Suprapubic skin (tissue), 4 donors: ENCODE measurements at regions not wholly inside any gene's neighbourhood (a gene's known extent, or its start where the extent isn't known, plus 50 kb on each side); places are given as distances from the start of the nearest gene placed in this dataset.

Source experiments
- DNase-seq, 2 donors: peaks; one replicate each; pipeline ENCODE4 v3.0.0-alpha.2; 2019; ENCODE audit warnings: low spot score in 2 of 2
- H3K27ac ChIP-seq: fragments of 200-600 bp; sonication (generic); one replicate; pipeline ENCODE4 v1.5.1; 2019
- H3K27me3 ChIP-seq: fragments of 200-600 bp; sonication (generic); one replicate; pipeline ENCODE4 v1.5.1; 2019
- H3K36me3 ChIP-seq: fragments of 200-600 bp; sonication (generic); one replicate; pipeline ENCODE4 v1.5.1; 2019
- H3K4me1 ChIP-seq: fragments of 200-600 bp; sonication (generic); one replicate; pipeline ENCODE4 v1.5.1; 2019
- H3K4me3 ChIP-seq: fragments of 200-600 bp; sonication (generic); one replicate; pipeline ENCODE4 v1.5.1; 2019; ENCODE audit warnings: mild to moderate bottlenecking
- H3K9me3 ChIP-seq: fragments of 200-600 bp; sonication (generic); one replicate; pipeline ENCODE4 v1.5.1; 2019
- EP300 ChIP-seq: sonication (generic); formaldehyde crosslinking; IDR thresholded peaks from one replicate; pipeline ENCODE4 v1.6.1; 2017; ENCODE audit warnings: antibody characterized with exemption
- POLR2A ChIP-seq, 2 donors: fragments of 450-650 bp; IDR thresholded peaks; one replicate each; pipeline ENCODE4 v1.6.1; 2017; ENCODE audit warnings: antibody characterized with exemption in 2 of 2, mild to moderate bottlenecking in 2 of 2, moderate library complexity in 2 of 2
- POLR2AphosphoS5 ChIP-seq, 3 donors: sonication (generic); formaldehyde crosslinking; IDR thresholded peaks; one replicate each; pipeline ENCODE4 v1.6.1; 2017; ENCODE audit warnings: antibody characterized with exemption in 3 of 3
- WGBS: methylation state at CpG from one replicate; pipeline ENCODE4 v1.1.5; 2018; 5-methylcytosine and 5-hydroxymethylcytosine counted together
- TF ChIP-seq, protein P1 (sequence below), 2 donors: fragments of 200-600 bp in 1 of 2; fragments of 450-650 bp in 1 of 2; sonication (generic) in 1 of 2; IDR thresholded peaks; one replicate each; pipeline ENCODE4 v1.5.1; 2016 to 2019; ENCODE audit warnings: antibody characterized with exemption in 2 of 2, mild to moderate bottlenecking in 1 of 2, moderate library complexity in 1 of 2

DNA sequence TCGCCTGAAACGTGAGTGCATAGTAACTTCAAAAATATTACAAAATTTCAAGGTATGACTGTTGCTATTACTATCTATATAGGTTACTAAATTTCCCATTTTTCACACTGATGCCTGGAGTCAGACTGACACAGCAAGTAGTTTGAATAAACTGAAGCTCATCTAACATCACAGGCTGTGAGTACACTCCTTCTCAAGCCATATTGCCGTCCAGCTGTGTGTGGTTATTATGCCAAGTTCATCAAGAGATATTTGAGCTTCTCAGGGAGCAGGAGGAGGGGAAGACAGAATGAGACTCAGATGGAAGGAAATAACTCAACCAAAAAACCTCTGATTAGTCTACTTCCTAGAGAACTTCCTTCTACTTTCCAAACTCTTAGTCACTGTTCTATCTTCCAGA is 473.9 kb downstream of the TOX3 start:
- no peaks in the 10 kb centered on the region for H3K36me3 ChIP-seq

DNA sequence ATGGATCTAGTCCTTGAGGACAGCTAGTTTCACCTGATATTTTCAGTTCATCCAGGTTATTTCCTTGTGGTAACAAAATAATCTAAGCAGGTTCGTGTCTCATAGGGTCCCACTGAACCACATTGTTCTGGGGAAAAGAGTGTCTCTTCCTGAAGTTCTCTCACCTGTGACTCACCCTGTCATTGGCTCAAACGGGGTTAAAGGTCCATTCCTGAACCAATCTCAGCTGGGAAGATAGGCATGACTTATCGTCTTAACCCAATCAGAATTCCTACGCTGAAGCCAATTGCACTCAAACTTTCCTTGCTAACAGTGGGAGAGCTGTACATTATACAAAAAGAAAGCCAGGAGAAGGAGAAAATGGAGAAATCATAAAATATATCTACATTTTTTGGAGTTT is 475.8 kb downstream of the TOX3 start:
- Histone ChIP-seq H3K9me3 (no peaks in the 10 kb centered on the region), H3K36me3 (no peaks in the 10 kb centered on the region), H3K4me3 (no peak overlapping the region), H3K27me3 (no peaks in the 10 kb centered on the region), H3K4me1 (no peaks in the 10 kb centered on the region), H3K27ac (no peak overlapping the region)
- TF ChIP-seq POLR2A (IDR thresholded peaks at IDR 0.05), result no peak
- no peak for TF ChIP-seq POLR2AphosphoS5 (IDR thresholded peaks at IDR 0.05)
- TF ChIP-seq, protein P1, sequence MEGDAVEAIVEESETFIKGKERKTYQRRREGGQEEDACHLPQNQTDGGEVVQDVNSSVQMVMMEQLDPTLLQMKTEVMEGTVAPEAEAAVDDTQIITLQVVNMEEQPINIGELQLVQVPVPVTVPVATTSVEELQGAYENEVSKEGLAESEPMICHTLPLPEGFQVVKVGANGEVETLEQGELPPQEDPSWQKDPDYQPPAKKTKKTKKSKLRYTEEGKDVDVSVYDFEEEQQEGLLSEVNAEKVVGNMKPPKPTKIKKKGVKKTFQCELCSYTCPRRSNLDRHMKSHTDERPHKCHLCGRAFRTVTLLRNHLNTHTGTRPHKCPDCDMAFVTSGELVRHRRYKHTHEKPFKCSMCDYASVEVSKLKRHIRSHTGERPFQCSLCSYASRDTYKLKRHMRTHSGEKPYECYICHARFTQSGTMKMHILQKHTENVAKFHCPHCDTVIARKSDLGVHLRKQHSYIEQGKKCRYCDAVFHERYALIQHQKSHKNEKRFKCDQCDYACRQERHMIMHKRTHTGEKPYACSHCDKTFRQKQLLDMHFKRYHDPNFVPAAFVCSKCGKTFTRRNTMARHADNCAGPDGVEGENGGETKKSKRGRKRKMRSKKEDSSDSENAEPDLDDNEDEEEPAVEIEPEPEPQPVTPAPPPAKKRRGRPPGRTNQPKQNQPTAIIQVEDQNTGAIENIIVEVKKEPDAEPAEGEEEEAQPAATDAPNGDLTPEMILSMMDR (IDR thresholded peaks at IDR 0.05), result no peak
- no peak for TF ChIP-seq EP300
- WGBS, result 77% methylated on average over 4 of the region's 4 CpGs
- DNase-seq, result no peak

More for the DNA sequence above, 473.9 kb downstream of the TOX3 start:
- Histone ChIP-seq H3K27me3 (no peaks in the 10 kb centered on the region), H3K9me3 (no peaks in the 10 kb centered on the region), H3K4me1 (no peaks in the 10 kb centered on the region), H3K4me3 (no peak overlapping the region), H3K27ac (no peak overlapping the region)
- TF ChIP-seq POLR2AphosphoS5 (IDR thresholded peaks at IDR 0.05) (no peak), POLR2A (IDR thresholded peaks at IDR 0.05) (no peak), EP300 (no peak)
- TF ChIP-seq, protein P1 (IDR thresholded peaks at IDR 0.05), result no peak
- 79% methylated on average over 3 of the region's 3 CpGs for WGBS
- no peak for DNase-seq

DNA sequence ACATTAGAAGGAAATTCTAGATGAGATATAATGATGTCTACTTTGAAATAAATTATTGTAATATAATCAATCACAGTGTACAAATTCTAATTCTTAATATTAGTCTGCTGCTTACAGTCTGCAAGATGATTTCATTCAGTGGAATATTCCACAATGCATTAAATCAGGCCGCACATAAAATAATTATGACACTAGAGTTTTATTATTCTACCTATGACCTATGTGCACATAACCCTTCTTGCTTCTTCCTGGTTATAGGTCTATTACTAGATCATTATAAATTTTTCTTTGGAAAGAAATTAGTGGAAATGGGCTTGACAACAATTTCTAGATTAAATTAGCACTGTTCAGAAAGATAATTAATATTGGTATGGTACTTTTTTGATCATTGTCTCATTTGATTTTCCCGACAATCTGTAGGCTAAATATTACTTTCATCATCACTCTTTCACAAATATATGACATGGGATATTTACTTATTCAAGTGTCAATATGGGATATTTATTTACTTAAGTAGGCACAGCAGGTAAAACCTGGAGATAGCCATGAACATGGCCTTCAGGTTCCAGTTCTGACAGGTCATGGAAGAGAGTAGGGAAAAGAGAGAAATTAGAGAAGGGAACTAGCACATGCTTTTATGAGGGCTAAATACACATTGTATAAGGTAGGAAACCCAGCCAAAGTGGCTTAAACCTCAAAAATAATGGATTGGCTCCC is 476.4 kb downstream of the TOX3 start:
- 81% methylated on average over 2 of the region's 2 CpGs for WGBS
- DNase-seq, result no peak
- Histone ChIP-seq H3K36me3 (no peaks in the 10 kb centered on the region), H3K27ac (no peak overlapping the region), H3K4me3 (no peak overlapping the region), H3K9me3 (no peaks in the 10 kb centered on the region), H3K4me1 (no peaks in the 10 kb centered on the region), H3K27me3 (no peaks in the 10 kb centered on the region)
- TF ChIP-seq POLR2AphosphoS5 (IDR thresholded peaks at IDR 0.05) (no peak), POLR2A (IDR thresholded peaks at IDR 0.05) (no peak), EP300 (no peak)
- TF ChIP-seq, protein P1 (IDR thresholded peaks at IDR 0.05), result no peak

DNA sequence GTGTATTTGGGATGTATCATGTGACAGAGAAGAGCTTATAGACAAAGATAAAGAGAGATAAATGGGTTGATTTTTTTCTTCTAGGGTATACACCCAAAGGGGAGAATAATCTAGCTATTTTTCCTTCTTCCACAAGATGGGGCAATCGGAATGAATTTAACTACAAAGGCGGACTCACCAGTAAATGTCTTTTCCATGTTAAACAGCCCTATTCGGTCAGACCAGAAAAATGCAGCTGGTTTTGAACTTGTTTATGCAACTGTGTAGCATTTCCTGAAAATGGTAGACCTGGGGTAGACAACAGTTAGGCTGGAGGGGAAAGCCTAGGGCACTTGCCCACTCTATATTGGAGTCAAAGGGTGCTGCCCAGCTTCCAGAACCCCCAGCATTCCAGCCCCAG is 477.1 kb downstream of the TOX3 start:
- no peak overlapping the region for H3K27ac ChIP-seq

DNA sequence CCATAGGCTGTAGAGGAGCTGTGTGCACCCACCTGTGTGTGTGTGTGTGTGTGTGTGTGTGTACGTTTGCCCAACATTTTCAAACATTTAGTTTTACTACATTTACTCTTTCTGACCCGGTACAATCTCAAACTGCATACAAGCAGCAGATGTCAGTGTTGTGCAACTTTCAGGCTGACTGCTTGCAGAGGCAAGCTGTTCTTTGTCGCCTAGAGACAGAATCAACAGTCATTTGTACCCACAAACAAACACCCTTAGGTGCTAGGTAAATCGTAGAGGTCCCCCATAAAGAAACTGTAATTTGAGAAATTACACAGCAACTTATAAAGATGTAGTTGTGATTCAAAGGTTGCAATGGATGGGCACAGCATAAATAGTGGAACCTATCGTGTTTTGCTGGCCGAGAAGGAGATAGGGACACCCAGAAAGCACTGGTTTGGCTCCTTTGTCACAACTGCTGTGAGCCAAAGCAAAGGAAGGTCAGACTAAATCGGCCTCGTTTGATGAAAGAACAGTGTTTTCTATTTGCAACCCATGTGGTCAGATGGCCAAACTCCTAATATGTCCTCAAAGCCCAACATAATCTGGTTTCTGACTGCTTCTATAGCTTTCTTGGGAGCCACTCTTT is 478.4 kb downstream of the TOX3 start:
- Histone ChIP-seq H3K4me3 (no peak overlapping the region), H3K4me1 (no peaks in the 10 kb centered on the region), H3K36me3 (no peaks in the 10 kb centered on the region), H3K9me3 (no peaks in the 10 kb centered on the region), H3K27me3 (no peaks in the 10 kb centered on the region), H3K27ac (no peak overlapping the region)
- 20% methylated on average over 8 of the region's 8 CpGs for WGBS
- no peak for DNase-seq
- TF ChIP-seq POLR2AphosphoS5 (IDR thresholded peaks at IDR 0.05) (no peak), POLR2A (IDR thresholded peaks at IDR 0.05) (no peak)
- TF ChIP-seq, protein P1 (IDR thresholded peaks at IDR 0.05), result peak in 1 of 2 donors; percentile 15

More for the DNA sequence above, 477.1 kb downstream of the TOX3 start:
- Histone ChIP-seq H3K9me3 (no peaks in the 10 kb centered on the region), H3K4me1 (no peaks in the 10 kb centered on the region), H3K4me3 (no peak overlapping the region), H3K27me3 (no peaks in the 10 kb centered on the region), H3K36me3 (no peaks in the 10 kb centered on the region)
- 11% methylated on average over 3 of the region's 3 CpGs for WGBS
- TF ChIP-seq EP300 (no peak), POLR2AphosphoS5 (IDR thresholded peaks at IDR 0.05) (no peak), POLR2A (IDR thresholded peaks at IDR 0.05) (no peak)
- TF ChIP-seq, protein P1 (IDR thresholded peaks at IDR 0.05), result no peak
- DNase-seq, result no peak
